IMR-90 (cell line): ENCODE measurements at regions not wholly inside any gene's neighbourhood (a gene's known extent, or its start where the extent isn't known, plus 50 kb on each side); places are given as distances from the start of the nearest gene placed in this dataset.

ENCODE experiments used
- ATAC-seq: fragments of 200-7000 bp; cut with Tn5 transposase; 2 replicates; pipeline ENCODE4 v1.9.1; 2020; ENCODE audit warnings: low read depth, mild to moderate bottlenecking, moderate library complexity
- BruUV-seq: library from RNA; stranded (reverse); fragments of 400-500 nt; replicated peaks from 2 replicates; lab custom pipeline; 2021; lab: Mats Ljungman, UMichigan
- CTCF ChIA-PET: fragments of 300-600 bp; formaldehyde crosslinking; extraction: SDS; loops from one replicate; lab custom pipeline; 2021; ENCODE audit warnings: antibody characterized with exemption; lab: Yijun Ruan, JAX
- POLR2A ChIA-PET: fragments of 300-600 bp; sonication (Branson Sonifier 250); formaldehyde crosslinking; loops from one replicate; lab custom pipeline; 2022; ENCODE audit warnings: antibody characterized with exemption; ENCODE audit not compliant: unreplicated experiment; lab: Charles Lee
- DNase-seq: peaks from one replicate; pipeline ENCODE4 v3.0.0; 2013
- H2AFZ ChIP-seq: replicated peaks from 2 replicates; pipeline ENCODE3; 2013; ENCODE audit warnings: low read length, mild to moderate bottlenecking; ENCODE audit not compliant: poor library complexity
- H2AK5ac ChIP-seq: 2 replicates; pipeline ENCODE4 v1.6.1; 2013; ENCODE audit warnings: low read depth, low read length, inconsistent platforms
- H2AK9ac ChIP-seq: replicated peaks from 2 replicates; pipeline ENCODE3; 2013; ENCODE audit warnings: mild to moderate bottlenecking, low read depth, low read length, moderate library complexity; ENCODE audit not compliant: poor library complexity
- H2BK120ac ChIP-seq: 2 replicates; pipeline ENCODE4 v1.6.1; 2013; ENCODE audit warnings: low read depth, low read length, inconsistent platforms
- H2BK15ac ChIP-seq: 3 replicates; pipeline ENCODE4 v1.6.1; 2013; ENCODE audit warnings: low read depth, low read length, inconsistent platforms
- H2BK20ac ChIP-seq: 2 replicates; pipeline ENCODE4 v1.6.1; 2013; ENCODE audit warnings: low read depth, mild to moderate bottlenecking, inconsistent platforms, low read length, moderate library complexity
- H2BK5ac ChIP-seq: 2 replicates; pipeline ENCODE4 v1.6.1; 2013; ENCODE audit warnings: mild to moderate bottlenecking, low read depth, low read length, inconsistent platforms; ENCODE audit not compliant: poor library complexity, severe bottlenecking
- H3K14ac ChIP-seq: replicated peaks from 2 replicates; pipeline ENCODE4 v1.6.1; 2013; ENCODE audit warnings: low read depth, low read length, inconsistent platforms
- H3K18ac ChIP-seq: 2 replicates; pipeline ENCODE4 v1.6.1; 2013; ENCODE audit warnings: low read depth, low read length, control low read depth
- H3K23ac ChIP-seq: 2 replicates; pipeline ENCODE4 v1.6.1; 2013; ENCODE audit warnings: low read depth, low read length, inconsistent platforms
- H3K27ac ChIP-seq: 2 replicates; pipeline ENCODE4 v1.5.1; 2013; ENCODE audit warnings: mild to moderate bottlenecking, control low read depth, low read length; ENCODE audit not compliant: insufficient read depth
- H3K27me3 ChIP-seq: 2 replicates; pipeline ENCODE4 v1.6.1; 2013; ENCODE audit warnings: low read length; ENCODE audit not compliant: control insufficient read depth, insufficient read depth
- H3K36me3 ChIP-seq: 2 replicates; pipeline ENCODE4 v1.6.1; 2013; ENCODE audit warnings: low read length, mixed read lengths; ENCODE audit not compliant: control insufficient read depth, insufficient read depth
- H3K4ac ChIP-seq: 2 replicates; pipeline ENCODE4 v1.6.1; 2013; ENCODE audit warnings: low read depth, low read length, inconsistent platforms
- H3K4me1 ChIP-seq: 2 replicates; pipeline ENCODE4 v1.6.1; 2013; ENCODE audit warnings: low read length, mixed read lengths; ENCODE audit not compliant: control insufficient read depth, insufficient read depth
- H3K4me2 ChIP-seq: 2 replicates; pipeline ENCODE4 v1.6.1; 2013; ENCODE audit warnings: low read depth, mild to moderate bottlenecking, control low read depth, low read length, moderate library complexity
- H3K4me3 ChIP-seq: 2 replicates; pipeline ENCODE4 v1.5.1; 2013; ENCODE audit warnings: low read depth, mild to moderate bottlenecking, control low read depth, low read length, moderate library complexity; ENCODE audit not compliant: insufficient read depth
- H3K56ac ChIP-seq: 2 replicates; pipeline ENCODE4 v1.6.1; 2013; ENCODE audit warnings: low read length, inconsistent platforms; ENCODE audit not compliant: insufficient read depth; ENCODE audit errors: extremely low read depth
- H3K79me1 ChIP-seq, 2 experiments: 2 replicates each; pipeline ENCODE4 v1.6.1; 2013; ENCODE audit warnings: low read length in 2 of 2, inconsistent platforms in 1 of 2, low read depth in 1 of 2
- H3K9ac ChIP-seq: 2 replicates; pipeline ENCODE4 v1.6.1; 2013; ENCODE audit warnings: low read depth, low read length, control low read depth
- H3K9me1 ChIP-seq: 2 replicates; pipeline ENCODE4 v1.6.1; 2013; ENCODE audit warnings: low read length, inconsistent platforms; ENCODE audit not compliant: insufficient read depth
- H3K9me3 ChIP-seq: 2 replicates; pipeline ENCODE4 v1.6.1; 2013; ENCODE audit warnings: low read length; ENCODE audit not compliant: control insufficient read depth, insufficient read depth
- H4K20me1 ChIP-seq: 2 replicates; pipeline ENCODE4 v1.6.1; 2013; ENCODE audit warnings: low read length, inconsistent platforms; ENCODE audit not compliant: insufficient read depth
- H4K5ac ChIP-seq: 2 replicates; pipeline ENCODE4 v1.6.1; 2013; ENCODE audit warnings: mild to moderate bottlenecking, low read depth, low read length, control low read depth
- H4K8ac ChIP-seq, 2 experiments: 2 replicates each; pipeline ENCODE4 v1.6.1; 2013; ENCODE audit warnings: low read depth in 2 of 2, low read length in 2 of 2, control low read depth in 1 of 2, inconsistent platforms in 1 of 2
- H4K91ac ChIP-seq: 2 replicates; pipeline ENCODE4 v1.6.1; 2013; ENCODE audit warnings: low read depth, low read length, inconsistent platforms; ENCODE audit not compliant: insufficient read depth
- MXI1 ChIP-seq: IDR thresholded peaks from 2 replicates; pipeline ENCODE4 v1.6.1; 2012; ENCODE audit warnings: low read depth, mild to moderate bottlenecking, low read length, moderate library complexity, borderline replicate concordance
- RAD21 ChIP-seq: IDR thresholded peaks from 2 replicates; pipeline ENCODE4 v1.6.1; 2012; ENCODE audit warnings: low read length, improper control_type of control experiment
- RFX5 ChIP-seq: IDR thresholded peaks from 2 replicates; pipeline ENCODE4 v1.8.0; 2012; ENCODE audit warnings: low read depth, mild to moderate bottlenecking, low read length, moderate library complexity
- WGBS, 2 experiments: methylation state at CpG; one replicate each; pipeline versions ENCODE4 v1.1.5 to v1.1.7; 2013; ENCODE audit warnings: missing lambda C conversion rate in 2 of 2; ENCODE audit not compliant: insufficient read length in 1 of 2; ENCODE audit errors: extremely low coverage in 2 of 2; 5-methylcytosine and 5-hydroxymethylcytosine counted together
- dilution Hi-C: fragments of 300-500 bp; cut with HindIII; formaldehyde crosslinking; loops from one replicate; pipeline ENCODE4 v1.14.3; 2018; ENCODE audit warnings: low sequenced_read_pairs; ENCODE audit not compliant: unreplicated experiment
- in situ Hi-C: fragments of 300-500 bp; cut with MboI; formaldehyde crosslinking; loops from 3 replicates; pipeline ENCODE4 v1.14.3; 2019; ENCODE audit warnings: low sequenced_read_pairs, inconsistent platforms, mixed read lengths
- intact Hi-C: fragments of 100-400 bp; cut with micrococcal nuclease; formaldehyde crosslinking; loops from 2 replicates; pipeline ENCODE4 v1.10.0; 2022

DNA sequence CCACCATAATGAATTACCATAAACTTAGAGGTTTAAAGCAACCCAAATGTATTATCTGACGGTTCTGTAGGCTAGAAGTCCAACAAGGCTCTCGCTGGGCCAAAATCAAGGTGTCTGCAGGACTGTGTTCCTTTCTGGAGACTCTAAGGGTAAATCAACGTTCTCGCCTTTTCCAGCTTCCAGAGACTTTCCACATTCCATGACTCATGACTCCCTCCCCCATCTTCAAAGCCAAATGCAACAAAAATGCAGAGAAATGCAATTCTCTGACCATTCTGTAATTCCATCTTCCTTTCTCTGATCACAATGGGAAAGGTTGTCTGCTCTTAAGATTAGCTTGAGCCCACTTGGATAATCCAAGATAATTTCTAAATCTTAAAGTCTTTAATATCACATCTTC is 287.1 kb downstream of the LTN1 start:
- DNase-seq = peak; percentile 33
- no peak overlapping the region for H2BK15ac ChIP-seq
- peak overlapping the region in 1 of 2 experiments; percentile 12; a peak in 1 of 4 replicates for H4K8ac ChIP-seq
- H3K4me3 ChIP-seq = no peak overlapping the region
- peaks cover 2% of the 10 kb centered on the region; the same call in 1 of the 2 replicates for H3K9me3 ChIP-seq
- no peak overlapping the region for H2BK5ac ChIP-seq
- no peak overlapping the region for H3K27ac ChIP-seq
- no peaks in the 10 kb centered on the region for H3K79me1 ChIP-seq
- H2AK5ac ChIP-seq = no peak overlapping the region
- intact Hi-C loops = no loop called here
- H3K4ac ChIP-seq = no peak overlapping the region
- no peak overlapping the region for H3K9ac ChIP-seq
- ChIA-PET POLR2A (no interaction called here), CTCF (no interaction called here)
- TF ChIP-seq MXI1 (no peak), RAD21 (no peak), RFX5 (no peak)
- no peaks in the 10 kb centered on the region for H4K20me1 ChIP-seq
- H3K14ac ChIP-seq = no peak overlapping the region
- no peak overlapping the region for H4K5ac ChIP-seq
- no peak overlapping the region for H2BK120ac ChIP-seq
- no peak for ATAC-seq
- no peaks in the 10 kb centered on the region for H3K36me3 ChIP-seq
- no peak overlapping the region for H3K18ac ChIP-seq
- in situ Hi-C loops = no loop called here
- dilution Hi-C loops = no loop called here
- H3K23ac ChIP-seq = no peak overlapping the region
- no peaks in the 10 kb centered on the region for H3K27me3 ChIP-seq
- H3K4me2 ChIP-seq = no peak overlapping the region
- H3K4me1 ChIP-seq = no peaks in the 10 kb centered on the region
- H2AK9ac ChIP-seq = no peak overlapping the region
- no peak overlapping the region for H2AFZ ChIP-seq
- no peak overlapping the region for H3K56ac ChIP-seq
- 100% methylated on average over 1 of the region's 4 CpGs; no CpG with 5 or more reads in 1 of the 2 experiments for WGBS, 2 experiments
- BruUV-seq = no TSS peak
- H3K9me1 ChIP-seq = no peaks in the 10 kb centered on the region
- H2BK20ac ChIP-seq = no peak overlapping the region
- no peak overlapping the region for H4K91ac ChIP-seq
